Cardiac muscle cell (in vitro differentiated cells and primary cell): ENCODE measurements at regions not wholly inside any gene's neighbourhood (a gene's known extent, or its start where the extent isn't known, plus 50 kb on each side); places are given as distances from the start of the nearest gene placed in this dataset.

ENCODE experiments used
- DNase-seq, 2 donors: peaks; one replicate each; pipeline versions ENCODE4 v3.0.0 to v3.0.0-alpha.2; 2010 to 2017; ENCODE audit warnings: low read depth in 1 of 2, low spot score in 1 of 2
- H3K27ac ChIP-seq: fragments of 200-600 bp; sonication (generic); 2 replicates; pipeline ENCODE4 v1.5.1; 2016
- H3K27me3 ChIP-seq: fragments of 200-600 bp; sonication (generic); 2 replicates; pipeline ENCODE4 v1.6.0; 2016; ENCODE audit warnings: control low read depth
- H3K36me3 ChIP-seq: fragments of 200-600 bp; sonication (generic); 2 replicates; pipeline ENCODE4 v1.5.1; 2016; ENCODE audit warnings: control low read depth
- H3K4me1 ChIP-seq: fragments of 200-600 bp; sonication (generic); 2 replicates; pipeline ENCODE4 v1.8.1; 2017; ENCODE audit warnings: low read depth, mild to moderate bottlenecking, mixed run types
- H3K4me3 ChIP-seq: fragments of 200-600 bp; sonication (generic); 2 replicates; pipeline ENCODE4 v1.5.1; 2016; ENCODE audit warnings: mild to moderate bottlenecking
- H3K9me3 ChIP-seq: fragments of 200-600 bp; sonication (generic); 2 replicates; pipeline ENCODE4 v1.5.1; 2017; ENCODE audit warnings: low read depth, mild to moderate bottlenecking, control low read depth
- CTCF ChIP-seq: IDR thresholded peaks from 2 replicates; pipeline ENCODE4 v1.5.1; 2012; ENCODE audit warnings: low read depth, mild to moderate bottlenecking, low read length

- Histone ChIP-seq H3K36me3 (no peaks in the 10 kb centered on the region), H3K4me3 (no peak overlapping the region), H3K9me3 (no peaks in the 10 kb centered on the region), H3K27me3 (no peaks in the 10 kb centered on the region), H3K27ac (no peak overlapping the region), H3K4me1 (no peaks in the 10 kb centered on the region)
- DNase-seq, result peak in 1 of 2 donors; percentile 10
- TF ChIP-seq CTCF, result no peak
Observed at GRCh38 chr18:56515522-56515921, 122.9 kb downstream of the TXNL1 start.

- H3K36me3 ChIP-seq, result no peaks in the 10 kb centered on the region
- H3K4me3 ChIP-seq, result no peak overlapping the region
- DNase-seq, result no peak
- H3K9me3 ChIP-seq, result no peaks in the 10 kb centered on the region
- no peak overlapping the region for H3K27ac ChIP-seq
- no peaks in the 10 kb centered on the region for H3K4me1 ChIP-seq
- no peaks in the 10 kb centered on the region for H3K27me3 ChIP-seq
- TF ChIP-seq CTCF, result no peak
Observed at GRCh38 chr18:56511996-56512395, 126.4 kb downstream of the TXNL1 start.

- DNase-seq, result no peak
- no peaks in the 10 kb centered on the region for H3K4me1 ChIP-seq
- H3K27ac ChIP-seq, result no peak overlapping the region
- no peaks in the 10 kb centered on the region for H3K27me3 ChIP-seq
- H3K4me3 ChIP-seq, result no peak overlapping the region
- no peaks in the 10 kb centered on the region for H3K36me3 ChIP-seq
- no peak for TF ChIP-seq CTCF
- no peaks in the 10 kb centered on the region for H3K9me3 ChIP-seq
Observed at GRCh38 chr18:56510108-56510507, 128.3 kb downstream of the TXNL1 start.

- Histone ChIP-seq H3K27me3 (no peaks in the 10 kb centered on the region), H3K4me1 (no peaks in the 10 kb centered on the region), H3K9me3 (no peaks in the 10 kb centered on the region), H3K27ac (no peak overlapping the region), H3K36me3 (no peaks in the 10 kb centered on the region), H3K4me3 (no peak overlapping the region)
- TF ChIP-seq CTCF, result no peak
- no peak for DNase-seq
Observed at GRCh38 chr18:56509656-56510055, 128.7 kb downstream of the TXNL1 start.

GRCh38 chr18:56508370-56509036, 129.9 kb downstream of the TXNL1 start:
- no peaks in the 10 kb centered on the region for H3K4me1 ChIP-seq
- no peaks in the 10 kb centered on the region for H3K36me3 ChIP-seq
- no peak overlapping the region for H3K27ac ChIP-seq
- no peaks in the 10 kb centered on the region for H3K9me3 ChIP-seq
- no peak for TF ChIP-seq CTCF
- no peak overlapping the region for H3K4me3 ChIP-seq
- DNase-seq, result peak in 1 of 2 donors; percentile 23
- no peaks in the 10 kb centered on the region for H3K27me3 ChIP-seq
